HepG2 (cell line): ENCODE measurements at regions not wholly inside any gene's neighbourhood (a gene's known extent, or its start where the extent isn't known, plus 50 kb on each side); places are given as distances from the start of the nearest gene placed in this dataset.

Source experiments
- ATAC-seq: fragments of 200-7000 bp; cut with Tn5 transposase; 3 replicates; pipeline ENCODE4 v1.9.1; 2020; ENCODE audit warnings: mild to moderate bottlenecking, moderate library complexity
- BruUV-seq: library from RNA; stranded (reverse); fragments of 400-500 nt; replicated peaks from 2 replicates; lab custom pipeline; 2021; lab: Mats Ljungman, UMichigan
- CTCF ChIA-PET: fragments of 300-600 bp; formaldehyde crosslinking; extraction: SDS; loops from one replicate; lab custom pipeline; 2021; ENCODE audit warnings: low total read pairs, inconsistent platforms, low intra/inter-chr PET ratio; lab: Yijun Ruan, JAX
- POLR2A ChIA-PET: fragments of 350-600 bp; sonication (Branson Sonifier 250); formaldehyde crosslinking; loops from one replicate; lab custom pipeline; 2020; ENCODE audit warnings: antibody characterized with exemption, inconsistent platforms; lab: Yijun Ruan, JAX
- DNase-seq: peaks from one replicate; pipeline ENCODE4 v3.0.0-alpha.2; 2015; ENCODE audit warnings: low spot score
- FAIRE-seq: peaks from 3 replicates; lab custom pipeline; 2011; peaks lifted over from hg19 to GRCh38; lab: Jason Lieb, UNC
- H2AFZ ChIP-seq: one replicate; pipeline ENCODE4 v1.6.1; 2011; ENCODE audit warnings: low read length, inconsistent platforms
- H3K27ac ChIP-seq: fragments of 300-600 bp; 3 replicates; pipeline ENCODE4 v1.8.0; 2011; ENCODE audit warnings: mixed run types, mild to moderate bottlenecking, mixed read lengths, low read length, inconsistent platforms; ENCODE audit not compliant: insufficient read depth; ENCODE audit errors: extremely low read length
- H3K27me3 ChIP-seq, 2 experiments: fragments of 200-600 bp in 1 of 2; 2 replicates in 1 of 2; 3 replicates in 1 of 2; pipeline versions ENCODE4 v1.6.0 to v1.8.0; 2011; ENCODE audit warnings: low read length in 2 of 2, mild to moderate bottlenecking in 2 of 2, moderate library complexity in 2 of 2, inconsistent platforms in 1 of 2; ENCODE audit not compliant: insufficient read depth in 2 of 2, control insufficient read depth in 1 of 2
- H3K36me3 ChIP-seq, 2 experiments: fragments of 200-600 bp in 1 of 2; replicated peaks in 1 of 2; 2 replicates in 1 of 2; 3 replicates in 1 of 2; pipeline versions ENCODE4 v1.5.1 to v1.8.0; 2011; ENCODE audit warnings: low read length in 2 of 2, inconsistent platforms in 1 of 2; ENCODE audit not compliant: insufficient read depth in 2 of 2, control insufficient read depth in 1 of 2
- H3K4me1 ChIP-seq: 2 replicates; pipeline ENCODE4 v1.5.1; 2012; ENCODE audit warnings: low read length, inconsistent platforms; ENCODE audit not compliant: insufficient read depth
- H3K4me2 ChIP-seq: 2 replicates; pipeline ENCODE4 v1.6.0; 2011; ENCODE audit warnings: low read depth, low read length, inconsistent platforms
- H3K4me3 ChIP-seq, 3 experiments: fragments of 200-600 bp in 1 of 3; sonication (generic), shearing (Covaris generic) in 1 of 3; replicated peaks in 1 of 3; 2 replicates each; pipeline ENCODE4 v1.5.1; 2011 to 2016; ENCODE audit warnings: low read length in 3 of 3, inconsistent platforms in 2 of 3, low read depth in 2 of 3, mild to moderate bottlenecking in 2 of 3, control low read depth in 1 of 3, mixed read lengths in 1 of 3; ENCODE audit not compliant: insufficient read depth in 1 of 3
- H3K79me2 ChIP-seq: one replicate; pipeline ENCODE4 v1.6.1; 2011; ENCODE audit warnings: low read length, inconsistent platforms; ENCODE audit not compliant: insufficient read depth
- H3K9ac ChIP-seq: 2 replicates; pipeline ENCODE4 v1.6.0; 2011; ENCODE audit warnings: mild to moderate bottlenecking, low read depth, low read length, inconsistent platforms; ENCODE audit not compliant: insufficient read depth
- H3K9me3 ChIP-seq: 2 replicates; pipeline ENCODE4 v1.5.1; 2012; ENCODE audit warnings: mild to moderate bottlenecking, low read length
- H4K20me1 ChIP-seq: 2 replicates; pipeline ENCODE4 v1.6.0; 2011; ENCODE audit warnings: inconsistent platforms, mild to moderate bottlenecking, low read length, moderate library complexity; ENCODE audit not compliant: insufficient read depth
- ATAD3A ChIP-seq: sonication (generic); formaldehyde crosslinking; IDR thresholded peaks from 2 replicates; pipeline ENCODE4 v1.4.0; 2020; ENCODE audit warnings: missing genetic modification reagents
- BRCA1 ChIP-seq: sonication (generic); formaldehyde crosslinking; IDR thresholded peaks from 2 replicates; pipeline ENCODE4 v1.4.0; 2020; ENCODE audit warnings: missing genetic modification reagents
- ETV6 ChIP-seq: sonication (generic); formaldehyde crosslinking; conservative IDR thresholded peaks from 2 replicates; pipeline ENCODE4 v1.4.0; 2020; ENCODE audit warnings: missing genetic modification reagents
- JARID2 ChIP-seq: sonication (generic); formaldehyde crosslinking; IDR thresholded peaks from 2 replicates; pipeline ENCODE4 v1.8.1; 2023; ENCODE audit warnings: missing genetic modification reagents, inconsistent platforms; ENCODE audit not compliant: insufficient replicate concordance
- REPIN1 ChIP-seq: sonication (generic); formaldehyde crosslinking; IDR thresholded peaks from 2 replicates; pipeline ENCODE4 v1.8.0; 2022; ENCODE audit warnings: missing genetic modification reagents, low read depth, mild to moderate bottlenecking, borderline replicate concordance
- TRIM22 ChIP-seq: fragments of 450-650 bp; IDR thresholded peaks from 2 replicates; pipeline ENCODE4 v1.6.1; 2017
- ZFP1 ChIP-seq: IDR thresholded peaks from 2 replicates; pipeline ENCODE4 v1.6.1; 2016
- ZNF530 ChIP-seq: sonication (generic); formaldehyde crosslinking; IDR thresholded peaks from 2 replicates; pipeline ENCODE4 v1.5.0; 2020; ENCODE audit warnings: low read depth, mild to moderate bottlenecking, missing genetic modification reagents
- ZNF563 ChIP-seq: sonication (generic); formaldehyde crosslinking; IDR thresholded peaks from 2 replicates; pipeline ENCODE4 v1.8.0; 2022; ENCODE audit warnings: mild to moderate bottlenecking, moderate library complexity, missing genetic modification reagents
- ZNF605 ChIP-seq: sonication (generic); formaldehyde crosslinking; IDR thresholded peaks from 2 replicates; pipeline ENCODE4 v1.8.0; 2022; ENCODE audit warnings: mild to moderate bottlenecking, missing genetic modification reagents
- ZNF713 ChIP-seq: sonication (generic); formaldehyde crosslinking; IDR thresholded peaks from 2 replicates; pipeline ENCODE4 v1.4.0; 2020; ENCODE audit warnings: mild to moderate bottlenecking, missing genetic modification reagents
- ZNF761 ChIP-seq: sonication (generic); formaldehyde crosslinking; conservative IDR thresholded peaks from 2 replicates; pipeline ENCODE4 v1.4.0; 2020; ENCODE audit warnings: mild to moderate bottlenecking, missing genetic modification reagents
- WGBS: methylation state at CpG from one replicate; pipeline ENCODE4 v1.1.6; 2017; ENCODE audit warnings: low lambda C conversion rate; 5-methylcytosine and 5-hydroxymethylcytosine counted together
- in situ Hi-C: cut with HindIII; loops from 2 replicates; pipeline ENCODE4 v1.10.0; 2017; ENCODE audit warnings: low pct_unique_long_range_greater_than_20kb; ENCODE audit not compliant: extremely low pct_ligation_motif_present
- intact Hi-C: fragments of 100-400 bp; cut with micrococcal nuclease; formaldehyde crosslinking; loops from one replicate; pipeline ENCODE4 v1.10.0; 2022; ENCODE audit not compliant: unreplicated experiment
- TF ChIP-seq, protein P1 (sequence below): sonication (generic); formaldehyde crosslinking; IDR thresholded peaks from 2 replicates; pipeline ENCODE4 v1.5.0; 2020; ENCODE audit warnings: missing genetic modification reagents

GRCh38 chrY:19020193-19020592, 246.7 kb upstream of the HSFY2 start:
- ChIA-PET POLR2A (no interaction called here), CTCF (no interaction called here)
- no TSS peak for BruUV-seq
- FAIRE-seq (no peak), DNase-seq (no peak), ATAC-seq (no peak)
- Histone ChIP-seq H4K20me1 (no peaks in the 10 kb centered on the region), H3K4me1 (no peaks in the 10 kb centered on the region), H3K9ac (no peak overlapping the region), H3K79me2 (no peaks in the 10 kb centered on the region), H3K36me3 (no peaks in the 10 kb centered on the region), H3K9me3 (no peaks in the 10 kb centered on the region), H2AFZ (no peak overlapping the region), H3K4me2 (no peak overlapping the region), H3K27me3 (no peaks in the 10 kb centered on the region), H3K27ac (no peak overlapping the region), H3K4me3 (no peak overlapping the region)
- 90% methylated on average over 4 of the region's 4 CpGs for WGBS
- intact Hi-C loops: no loop called here
- in situ Hi-C loops: no loop called here
- no peak for TF ChIP-seq ETV6
- no peak for TF ChIP-seq ATAD3A (CRISPR knock-in tag)
- TF ChIP-seq ZNF713 (CRISPR knock-in tag): no peak
- no peak for TF ChIP-seq ZFP1 (CRISPR knock-in tag)
- TF ChIP-seq TRIM22: no peak
- no peak for TF ChIP-seq ZNF563 (CRISPR knock-in tag)
- no peak for TF ChIP-seq ZNF530 (CRISPR knock-in tag)
- TF ChIP-seq, protein P1, sequence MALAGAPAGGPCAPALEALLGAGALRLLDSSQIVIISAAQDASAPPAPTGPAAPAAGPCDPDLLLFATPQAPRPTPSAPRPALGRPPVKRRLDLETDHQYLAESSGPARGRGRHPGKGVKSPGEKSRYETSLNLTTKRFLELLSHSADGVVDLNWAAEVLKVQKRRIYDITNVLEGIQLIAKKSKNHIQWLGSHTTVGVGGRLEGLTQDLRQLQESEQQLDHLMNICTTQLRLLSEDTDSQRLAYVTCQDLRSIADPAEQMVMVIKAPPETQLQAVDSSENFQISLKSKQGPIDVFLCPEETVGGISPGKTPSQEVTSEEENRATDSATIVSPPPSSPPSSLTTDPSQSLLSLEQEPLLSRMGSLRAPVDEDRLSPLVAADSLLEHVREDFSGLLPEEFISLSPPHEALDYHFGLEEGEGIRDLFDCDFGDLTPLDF (CRISPR knock-in tag): no peak

DNA sequence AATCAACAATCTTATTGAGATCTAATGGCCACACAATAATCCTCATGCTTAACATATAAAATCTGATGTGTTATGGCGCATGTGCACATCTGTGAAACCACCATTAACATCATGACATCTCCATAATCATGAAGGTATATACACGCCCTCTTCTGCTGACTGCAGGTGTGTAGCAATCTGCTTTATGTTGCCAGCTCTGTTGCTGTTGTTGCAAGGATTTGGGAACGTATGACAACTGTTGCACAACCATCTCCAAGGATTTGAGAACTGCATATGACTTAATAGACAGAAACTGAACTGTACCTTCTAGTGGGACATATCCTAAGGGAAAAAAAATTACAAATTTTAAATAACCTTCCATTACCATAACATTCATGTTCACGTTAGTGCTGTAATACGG, 243.5 kb upstream of the HSFY2 start:
- ATAC-seq (no peak), FAIRE-seq (no peak), DNase-seq (no peak)
- Histone ChIP-seq H3K9me3 (no peaks in the 10 kb centered on the region), H3K9ac (no peak overlapping the region), H3K4me2 (no peak overlapping the region), H3K4me1 (no peaks in the 10 kb centered on the region), H3K4me3 (no peak overlapping the region), H4K20me1 (no peaks in the 10 kb centered on the region), H3K27me3 (no peaks in the 10 kb centered on the region), H3K79me2 (no peaks in the 10 kb centered on the region), H2AFZ (no peak overlapping the region), H3K36me3 (no peaks in the 10 kb centered on the region), H3K27ac (no peak overlapping the region)
- in situ Hi-C loops (no loop called here), intact Hi-C loops (no loop called here)
- ChIA-PET POLR2A (no interaction called here), CTCF (no interaction called here)
- no peak for TF ChIP-seq JARID2 (CRISPR knock-in tag)
- TF ChIP-seq ZNF761 (CRISPR knock-in tag): no peak
- no peak for TF ChIP-seq BRCA1 (CRISPR knock-in tag)
- no peak for TF ChIP-seq ZNF605
- TF ChIP-seq REPIN1 (CRISPR knock-in tag): no peak
- 53% methylated on average over 4 of the region's 5 CpGs for WGBS
- BruUV-seq: no TSS peak
